HCT116 (cell line): ENCODE measurements at regions not wholly inside any gene's neighbourhood (a gene's known extent, or its start where the extent isn't known, plus 50 kb on each side); places are given as distances from the start of the nearest gene placed in this dataset.

Experiments used
- ATAC-seq: fragments of 200-7000 bp; cut with Tn5 transposase; 2 replicates; pipeline ENCODE4 v1.9.1; 2020; ENCODE audit warnings: mild to moderate bottlenecking, moderate library complexity
- BruUV-seq: library from RNA; stranded (reverse); fragments of 400-500 nt; replicated peaks from 2 replicates; lab custom pipeline; 2021; lab: Mats Ljungman, UMichigan
- CTCF ChIA-PET: fragments of 300-600 bp; sonication (Branson Sonifier 250); formaldehyde crosslinking; loops from one replicate; lab custom pipeline; 2021; ENCODE audit warnings: antibody characterized with exemption; lab: Charles Lee
- POLR2A ChIA-PET: fragments of 300-600, 350-600 bp; sonication (Branson Sonifier 250); formaldehyde crosslinking; loops from one replicate; lab custom pipeline; 2021; ENCODE audit warnings: antibody characterized with exemption; lab: Charles Lee
- RAD21 ChIA-PET, 2 experiments: fragments of 300-600 bp; sonication (Branson Sonifier 250); formaldehyde crosslinking; loops; one replicate each; lab custom pipeline; 2023; ENCODE audit warnings: low total read pairs in 2 of 2; ENCODE audit not compliant: uncharacterized antibody in 2 of 2, unreplicated experiment in 2 of 2, low non-redundant PET in 1 of 2; lab: Charles Lee
- DNase-seq: peaks from one replicate; pipeline ENCODE4 v3.0.0-alpha.2; 2010; ENCODE audit warnings: low read depth, low spot score
- H2AFZ ChIP-seq: fragments of 200-600 bp; shearing (Covaris generic), sonication (generic); 2 replicates; pipeline ENCODE4 v1.6.1; 2017; ENCODE audit warnings: low read depth, mixed run types, mixed read lengths, antibody characterized with exemption, low read length; ENCODE audit not compliant: poor library complexity, severe bottlenecking
- H3K27ac ChIP-seq: 2 replicates; pipeline ENCODE4 v1.5.1; 2012; ENCODE audit warnings: low read depth, low read length
- H3K27me3 ChIP-seq: fragments of 200-600 bp; sonication (generic); 2 replicates; pipeline ENCODE4 v1.6.1; 2016; ENCODE audit warnings: mixed run types, low read length, mixed read lengths; ENCODE audit not compliant: insufficient read depth
- H3K36me3 ChIP-seq, 2 experiments: fragments of 200-500 bp in 1 of 2; fragments of 200-600 bp in 1 of 2; sonication (Bioruptor generic) in 1 of 2; sonication (generic) in 1 of 2; 2 replicates each; pipeline versions ENCODE4 v1.5.1 to v1.6.1; 2014 to 2016; ENCODE audit warnings: low read length in 2 of 2, inconsistent platforms in 1 of 2, mixed read lengths in 1 of 2, mixed run types in 1 of 2; ENCODE audit not compliant: insufficient read depth in 2 of 2, control insufficient read depth in 1 of 2
- H3K4me1 ChIP-seq, 2 experiments: fragments of 200-600 bp in 1 of 2; sonication (generic) in 1 of 2; 2 replicates each; pipeline versions ENCODE4 v1.5.1 to v1.6.1; 2012 to 2017; ENCODE audit warnings: low read length in 2 of 2, inconsistent platforms in 1 of 2, mild to moderate bottlenecking in 1 of 2, mixed read lengths in 1 of 2, mixed run types in 1 of 2, moderate library complexity in 1 of 2; ENCODE audit not compliant: insufficient read depth in 2 of 2, control insufficient read depth in 1 of 2
- H3K4me2 ChIP-seq: fragments of 200-600 bp; sonication (generic); 2 replicates; pipeline ENCODE4 v1.6.1; 2017; ENCODE audit warnings: mixed run types, low read length, mixed read lengths
- H3K4me3 ChIP-seq, 2 experiments: fragments of 200-600 bp in 1 of 2; sonication (generic) in 1 of 2; replicated peaks in 1 of 2; 2 replicates each; pipeline ENCODE4 v1.5.1; 2011 to 2016; ENCODE audit warnings: low read length in 2 of 2, control low read depth in 1 of 2, low read depth in 1 of 2, mild to moderate bottlenecking in 1 of 2, mixed read lengths in 1 of 2, mixed run types in 1 of 2
- H3K79me2 ChIP-seq: fragments of 200-600 bp; sonication (generic); 2 replicates; pipeline ENCODE4 v1.6.1; 2017; ENCODE audit warnings: mild to moderate bottlenecking, mixed run types, low read length, moderate library complexity, mixed read lengths; ENCODE audit not compliant: insufficient read depth
- H3K9ac ChIP-seq: fragments of 200-600 bp; sonication (generic); 2 replicates; pipeline ENCODE4 v1.6.1; 2016; ENCODE audit warnings: low read length, mixed read lengths
- H3K9me2 ChIP-seq: fragments of 200-600 bp; sonication (generic), shearing (Covaris generic); 2 replicates; pipeline ENCODE4 v1.6.1; 2017; ENCODE audit warnings: mixed run types, mild to moderate bottlenecking, moderate library complexity; ENCODE audit not compliant: insufficient read depth
- H3K9me3 ChIP-seq, 2 experiments: fragments of 200-500 bp in 1 of 2; fragments of 200-600 bp in 1 of 2; sonication (Bioruptor generic) in 1 of 2; sonication (generic) in 1 of 2; 2 replicates each; pipeline ENCODE4 v1.6.1; 2014 to 2017; ENCODE audit warnings: low read length in 2 of 2, mixed read lengths in 2 of 2, inconsistent platforms in 1 of 2, low read depth in 1 of 2, mild to moderate bottlenecking in 1 of 2, mixed run types in 1 of 2, moderate library complexity in 1 of 2; ENCODE audit not compliant: control insufficient read depth in 1 of 2, insufficient read depth in 1 of 2
- H4K20me1 ChIP-seq: fragments of 200-600 bp; sonication (generic), shearing (Covaris generic); 2 replicates; pipeline ENCODE4 v1.6.1; 2017; ENCODE audit warnings: mixed run types, mild to moderate bottlenecking, moderate library complexity; ENCODE audit not compliant: insufficient read depth
- CBX3 ChIP-seq: IDR thresholded peaks from 2 replicates; pipeline ENCODE4 v1.6.1; 2012; ENCODE audit warnings: low read depth
- CEBPB ChIP-seq: IDR thresholded peaks from 2 replicates; pipeline ENCODE4 v1.6.1; 2012; ENCODE audit warnings: low read depth
- CTCF ChIP-seq, 3 experiments: fragments of 200-600 bp in 1 of 3; sonication (generic) in 1 of 3; IDR thresholded peaks in 2 of 3; conservative IDR thresholded peaks in 1 of 3; 2 replicates each; pipeline ENCODE4 v1.5.1; 2012 to 2017; ENCODE audit warnings: low read depth in 2 of 3, low read length in 2 of 3, antibody characterized with exemption in 1 of 3, borderline replicate concordance in 1 of 3, control low read depth in 1 of 3, mild to moderate bottlenecking in 1 of 3, mixed read lengths in 1 of 3, mixed run types in 1 of 3, moderate library complexity in 1 of 3; ENCODE audit not compliant: insufficient read depth in 1 of 3
- EZH2 ChIP-seq: fragments of 200-600 bp; sonication (generic); IDR thresholded peaks from 2 replicates; pipeline ENCODE4 v1.6.1; 2017; ENCODE audit warnings: antibody characterized with exemption, mixed run types
- EZH2phosphoT487 ChIP-seq: fragments of 200-600 bp; IDR thresholded peaks from 2 replicates; pipeline ENCODE4 v1.6.1; 2018; ENCODE audit warnings: antibody characterized with exemption, borderline replicate concordance
- FOSL1 ChIP-seq: IDR thresholded peaks from 2 replicates; pipeline ENCODE4 v1.6.1; 2012; ENCODE audit warnings: low read depth
- MAX ChIP-seq: IDR thresholded peaks from 2 replicates; pipeline ENCODE4 v1.6.1; 2012
- POLR2A ChIP-seq: IDR thresholded peaks from 2 replicates; pipeline ENCODE4 v1.7.0; 2011; ENCODE audit warnings: borderline replicate concordance; ENCODE audit not compliant: insufficient read depth, insufficient read length; ENCODE audit errors: extremely low read depth
- POLR2AphosphoS5 ChIP-seq: IDR thresholded peaks from 2 replicates; pipeline ENCODE4 v1.6.1; 2011; ENCODE audit warnings: mild to moderate bottlenecking, low read depth, low read length, moderate library complexity
- RAD21 ChIP-seq: IDR thresholded peaks from 2 replicates; pipeline ENCODE4 v1.6.1; 2012; ENCODE audit warnings: low read depth, mild to moderate bottlenecking
- REST ChIP-seq: IDR thresholded peaks from 2 replicates; pipeline ENCODE4 v1.6.1; 2012; ENCODE audit warnings: low read depth
- SIN3A ChIP-seq: IDR thresholded peaks from 2 replicates; pipeline ENCODE4 v1.6.1; 2012; ENCODE audit warnings: low read depth
- SP1 ChIP-seq: IDR thresholded peaks from 2 replicates; pipeline ENCODE4 v1.6.1; 2012; ENCODE audit warnings: low read depth
- TCF7L2 ChIP-seq: IDR thresholded peaks from 2 replicates; pipeline ENCODE4 v1.7.0; 2011; ENCODE audit warnings: borderline replicate concordance, inconsistent platforms; ENCODE audit not compliant: insufficient read depth, insufficient read length; ENCODE audit errors: extremely low read depth
- YY1 ChIP-seq: IDR thresholded peaks from 2 replicates; pipeline ENCODE4 v1.6.1; 2011; ENCODE audit warnings: low read length, low read depth, moderate library complexity, mild to moderate bottlenecking; ENCODE audit not compliant: insufficient replicate concordance; ENCODE audit errors: extremely low read depth
- ZBTB33 ChIP-seq: IDR thresholded peaks from 2 replicates; pipeline ENCODE4 v1.6.1; 2011; ENCODE audit warnings: mild to moderate bottlenecking, low read length, moderate library complexity; ENCODE audit not compliant: insufficient replicate concordance; ENCODE audit errors: extremely low read depth
- ZFX ChIP-seq: fragments of 450-650 bp; IDR thresholded peaks from 2 replicates; pipeline ENCODE4 v1.6.1; 2017
- ZNF274 ChIP-seq: fragments of 200-500 bp; sonication (Bioruptor generic); IDR thresholded peaks from 2 replicates; pipeline ENCODE4 v1.6.1; 2014; ENCODE audit warnings: mild to moderate bottlenecking, low read depth, low read length, inconsistent platforms
- intact Hi-C: fragments of 100-400 bp; cut with micrococcal nuclease; formaldehyde crosslinking; loops from 2 replicates; pipeline ENCODE4 v1.10.0; 2022

GRCh38 chr2:122061831-122062230 lies 306.4 kb downstream of the TSN start (continued):
- no peak for TF ChIP-seq FOSL1
- TF ChIP-seq EZH2 = no peak
- no peak for TF ChIP-seq RAD21

- Histone ChIP-seq H3K9me2 (no peaks in the 10 kb centered on the region), H3K4me1 (no peaks in the 10 kb centered on the region), H3K36me3 (no peaks in the 10 kb centered on the region), H3K79me2 (no peaks in the 10 kb centered on the region), H3K9ac (no peak overlapping the region), H3K27ac (no peak overlapping the region), H3K27me3 (peaks cover 3% of the 10 kb centered on the region; the same call in 1 of the 2 replicates), H3K9me3 (no peaks in the 10 kb centered on the region), H2AFZ (no peak overlapping the region), H3K4me2 (no peak overlapping the region), H4K20me1 (no peaks in the 10 kb centered on the region), H3K4me3 (no peak overlapping the region)
- RAD21 ChIA-PET = no interaction called here
- POLR2A ChIA-PET = no interaction called here
- CTCF ChIA-PET = no interaction called here
- DNase-seq (no peak), ATAC-seq (no peak)
- BruUV-seq = no TSS peak
- TF ChIP-seq CTCF (IDR thresholded peaks at IDR 0.05 in 2 of 3, conservative IDR thresholded peaks at IDR 0.05 in 1 of 3; ENCODE audit: borderline replicate concordance in 1 of 3, insufficient read depth in 1 of 3, low read depth in 2 of 3, low read length in 2 of 3) (no peak), ZFX (no peak), EZH2phosphoT487 (no peak), POLR2A (no peak), CEBPB (no peak), TCF7L2 (no peak), ZBTB33 (no peak), MAX (no peak), ZNF274 (no peak), YY1 (no peak), CBX3 (no peak), POLR2AphosphoS5 (no peak), SIN3A (no peak), SP1 (no peak), REST (no peak)
- intact Hi-C loops = no loop called here
These were observed 307.1 kb downstream of the TSN start for GRCh38 chr2:122062506-122062905.
